Ovary (tissue), 7 donors: ENCODE measurements at regions not wholly inside any gene's neighbourhood (a gene's known extent, or its start where the extent isn't known, plus 50 kb on each side); places are given as distances from the start of the nearest gene placed in this dataset.
"Not testable (repeated sequence)": the region's sequence is repeated elsewhere in the genome, so short reads cannot be mapped to it uniquely, and the experiment has no call there.

Source experiments
- DNase-seq, 5 donors: peaks; one replicate each; pipeline ENCODE4 v3.0.0-alpha.2; 2019 to 2020
- H3K27ac ChIP-seq, 2 donors: fragments of 200-600 bp; one replicate each; pipeline versions ENCODE4 v1.5.1 to v1.8.0; 2019 to 2022
- H3K27me3 ChIP-seq: fragments of 200-600 bp; one replicate; pipeline ENCODE4 v1.8.0; 2022
- H3K36me3 ChIP-seq: fragments of 200-600 bp; sonication (generic); one replicate; pipeline ENCODE4 v1.5.1; 2019
- H3K4me1 ChIP-seq: one replicate; pipeline ENCODE4 v1.8.1; 2013; ENCODE audit warnings: mild to moderate bottlenecking, moderate library complexity; ENCODE audit not compliant: insufficient read depth
- H3K4me3 ChIP-seq: fragments of 200-600 bp; sonication (generic); one replicate; pipeline ENCODE4 v1.5.1; 2017
- H3K9me3 ChIP-seq, 2 donors: fragments of 200-600 bp in 1 of 2; sonication (generic) in 1 of 2; one replicate each; pipeline versions ENCODE4 v1.5.1 to v1.8.1; 2013 to 2019; ENCODE audit warnings: mild to moderate bottlenecking in 1 of 2, moderate library complexity in 1 of 2
- CTCF ChIP-seq, 3 donors: fragments of 450-650 bp in 2 of 3; fragments of 200-600 bp in 1 of 3; IDR thresholded peaks; one replicate each; pipeline versions ENCODE4 v1.5.1 to v1.8.0; 2016 to 2022; ENCODE audit warnings: antibody characterized with exemption in 3 of 3, mild to moderate bottlenecking in 1 of 3
- EP300 ChIP-seq: sonication (generic); formaldehyde crosslinking; IDR thresholded peaks from one replicate; pipeline ENCODE4 v1.6.1; 2017; ENCODE audit warnings: antibody characterized with exemption
- POLR2A ChIP-seq: fragments of 450-650 bp; IDR thresholded peaks from one replicate; pipeline ENCODE4 v1.6.1; 2017; ENCODE audit warnings: antibody characterized with exemption, mild to moderate bottlenecking, moderate library complexity
- WGBS, 3 donors: extraction: QIAGEN DNeasy Blood & Tissue Kit in 1 of 3; methylation state at CpG; one replicate each; pipeline versions ENCODE4 v1.1.5 to v1.1.7; 2013 to 2017; 5-methylcytosine and 5-hydroxymethylcytosine counted together
- intact Hi-C, 4 donors: fragments of 100-400 bp; cut with DNase I; formaldehyde crosslinking; loops; one replicate each; pipeline versions ENCODE4 v1.11.0 to v1.15.1; 2022 to 2023
- donor health status: DM: no; HTN: no; CAD: no; lungs with moderate emphysema.
- donor health status: DM: no; HTN: no; CAD: no.
- donor health status: Bipolar disorder and iron deficiency.
- donor health status: DM: no; HTN: no; CAD: no.
- donor health status: DM: yes; HTN: yes; CAD: no.

GRCh38 chr4:116244771-116245170 lies 840.6 kb downstream of the TRAM1L1 start:
- Histone ChIP-seq H3K4me3 (no peak overlapping the region), H3K36me3 (no peaks in the 10 kb centered on the region), H3K9me3 (no peaks in the 10 kb centered on the region), H3K27me3 (no peaks in the 10 kb centered on the region), H3K4me1 (no peaks in the 10 kb centered on the region), H3K27ac (no peak overlapping the region)
- no peak for TF ChIP-seq POLR2A
- TF ChIP-seq CTCF (IDR thresholded peaks at IDR 0.05) = no peak
- TF ChIP-seq EP300 = no peak
- DNase-seq = no peak
- intact Hi-C loops = no loop called here
- WGBS, 3 donors = 80 to 92% (median 81%) methylated on average over 1 of the region's 1 CpG

- no peak for TF ChIP-seq EP300
- TF ChIP-seq CTCF (IDR thresholded peaks at IDR 0.05) = no peak
- TF ChIP-seq POLR2A = no peak
- H3K4me3 ChIP-seq = no peak overlapping the region
- no peaks in the 10 kb centered on the region for H3K4me1 ChIP-seq
- 2 to 6% (median 3%) methylated on average over 2 of the region's 2 CpGs for WGBS, 3 donors
- no peak overlapping the region for H3K27ac ChIP-seq
- no peak for DNase-seq
- no peaks in the 10 kb centered on the region for H3K9me3 ChIP-seq
- no peaks in the 10 kb centered on the region for H3K27me3 ChIP-seq
- no peaks in the 10 kb centered on the region for H3K36me3 ChIP-seq
- intact Hi-C loops = no loop called here
Measured at GRCh38 chr4:116243431-116243830, 841.9 kb downstream of the TRAM1L1 start.

- Histone ChIP-seq H3K4me1 (no peaks in the 10 kb centered on the region), H3K27ac (no peak overlapping the region), H3K27me3 (no peaks in the 10 kb centered on the region), H3K9me3 (no peaks in the 10 kb centered on the region), H3K4me3 (no peak overlapping the region), H3K36me3 (no peaks in the 10 kb centered on the region)
- no peak for TF ChIP-seq EP300
- TF ChIP-seq POLR2A = no peak
- no peak for TF ChIP-seq CTCF (IDR thresholded peaks at IDR 0.05)
- DNase-seq = no peak
- intact Hi-C loops = no loop called here
Measured at GRCh38 chr4:116233971-116234370, 851.4 kb downstream of the TRAM1L1 start.

- H3K4me3 ChIP-seq, intact Hi-C loops, H3K27ac ChIP-seq, H3K27me3 ChIP-seq, DNase-seq, H3K9me3 ChIP-seq, H3K36me3 ChIP-seq, H3K4me1 ChIP-seq: not testable (repeated sequence)
- 66 to 79% (median 75%) methylated on average over 4 of the region's 4 CpGs for WGBS, 3 donors
Measured at GRCh38 chr4:116231999-116232398, 853.4 kb downstream of the TRAM1L1 start.

- TF ChIP-seq POLR2A (no peak), CTCF (IDR thresholded peaks at IDR 0.05) (no peak), EP300 (no peak)
- intact Hi-C loops = no loop called here
- Histone ChIP-seq H3K9me3 (no peaks in the 10 kb centered on the region), H3K27ac (no peak overlapping the region), H3K4me3 (no peak overlapping the region), H3K36me3 (no peaks in the 10 kb centered on the region), H3K4me1 (no peaks in the 10 kb centered on the region), H3K27me3 (no peaks in the 10 kb centered on the region)
- no peak for DNase-seq
- WGBS, 3 donors = 71 to 80% (median 76%) methylated on average over 3 of the region's 3 CpGs
Measured at GRCh38 chr4:116229420-116229819, 856.0 kb downstream of the TRAM1L1 start.
